ENCODE measurements at regions not wholly inside any gene's neighbourhood (a gene's known extent, or its start where the extent isn't known, plus 50 kb on each side); places are given as distances from the start of the nearest gene placed in this dataset.

GRCh38 chr6:80643881-80644280, 537.4 kb downstream of the BCKDHB start:
- TF ChIP-seq CTCF (IDR thresholded peaks at IDR 0.05; ENCODE audit: poor library complexity), result no peak
- TF ChIP-seq EZH2 (IDR thresholded peaks at IDR 0.05; ENCODE audit: borderline replicate concordance), result no peak

All from hepatocyte (in vitro differentiated cells).